Transverse colon (tissue), 3 donors: ENCODE measurements at regions not wholly inside any gene's neighbourhood (a gene's known extent, or its start where the extent isn't known, plus 50 kb on each side); places are given as distances from the start of the nearest gene placed in this dataset.

Source experiments
- EP300 ChIP-seq: sonication (generic); formaldehyde crosslinking; IDR thresholded peaks from one replicate; pipeline ENCODE4 v1.6.1; 2017; ENCODE audit warnings: antibody characterized with exemption, low read depth
- TF ChIP-seq, protein P1 (sequence below), 5 experiments: fragments of 200-600 bp in 3 of 5; fragments of 450-650 bp in 2 of 5; sonication (generic) in 3 of 5; IDR thresholded peaks; 1 replicate in 2 of 5; 2 replicates in 3 of 5; pipeline ENCODE4 v1.5.1; 2016 to 2017; ENCODE audit warnings: antibody characterized with exemption in 5 of 5, inconsistent platforms in 3 of 5, mild to moderate bottlenecking in 2 of 5, moderate library complexity in 1 of 5

DNA sequence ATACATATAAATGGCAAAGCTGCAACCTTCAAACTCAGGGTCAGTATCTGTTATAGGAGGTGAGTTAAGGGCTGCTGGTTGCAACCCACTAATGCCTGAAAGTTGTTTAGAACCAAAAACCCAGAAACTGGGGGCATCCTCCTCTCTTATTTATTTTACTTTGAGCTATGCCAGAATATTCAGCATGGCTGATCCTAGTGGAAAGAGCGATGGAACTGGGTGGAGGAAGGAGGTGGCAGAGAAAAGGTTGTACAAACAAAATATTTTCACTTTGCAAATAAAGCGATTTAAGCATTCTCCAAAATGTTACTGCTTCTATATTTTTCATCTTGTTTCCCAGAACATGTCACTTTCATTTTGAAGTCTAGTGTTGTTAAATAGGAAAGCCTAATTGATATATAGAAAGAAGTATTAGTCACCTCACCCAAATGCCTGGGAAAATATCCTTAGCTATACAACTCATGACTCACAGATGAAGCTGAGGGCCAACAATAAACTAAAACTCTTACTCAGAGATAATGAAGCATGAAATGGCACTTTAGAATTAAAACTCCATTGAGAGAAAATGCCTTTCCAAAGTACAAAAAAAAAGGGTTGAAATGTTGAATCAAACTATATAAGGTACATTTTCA is 251.4 kb upstream of the UBE2E3 start:
- TF ChIP-seq, protein P1, sequence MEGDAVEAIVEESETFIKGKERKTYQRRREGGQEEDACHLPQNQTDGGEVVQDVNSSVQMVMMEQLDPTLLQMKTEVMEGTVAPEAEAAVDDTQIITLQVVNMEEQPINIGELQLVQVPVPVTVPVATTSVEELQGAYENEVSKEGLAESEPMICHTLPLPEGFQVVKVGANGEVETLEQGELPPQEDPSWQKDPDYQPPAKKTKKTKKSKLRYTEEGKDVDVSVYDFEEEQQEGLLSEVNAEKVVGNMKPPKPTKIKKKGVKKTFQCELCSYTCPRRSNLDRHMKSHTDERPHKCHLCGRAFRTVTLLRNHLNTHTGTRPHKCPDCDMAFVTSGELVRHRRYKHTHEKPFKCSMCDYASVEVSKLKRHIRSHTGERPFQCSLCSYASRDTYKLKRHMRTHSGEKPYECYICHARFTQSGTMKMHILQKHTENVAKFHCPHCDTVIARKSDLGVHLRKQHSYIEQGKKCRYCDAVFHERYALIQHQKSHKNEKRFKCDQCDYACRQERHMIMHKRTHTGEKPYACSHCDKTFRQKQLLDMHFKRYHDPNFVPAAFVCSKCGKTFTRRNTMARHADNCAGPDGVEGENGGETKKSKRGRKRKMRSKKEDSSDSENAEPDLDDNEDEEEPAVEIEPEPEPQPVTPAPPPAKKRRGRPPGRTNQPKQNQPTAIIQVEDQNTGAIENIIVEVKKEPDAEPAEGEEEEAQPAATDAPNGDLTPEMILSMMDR (IDR thresholded peaks at IDR 0.05) = no peak
- TF ChIP-seq EP300 = no peak
